ENCODE measurements at regions not wholly inside any gene's neighbourhood (a gene's known extent, or its start where the extent isn't known, plus 50 kb on each side); places are given as distances from the start of the nearest gene placed in this dataset.

- no peaks in the 10 kb centered on the region for H3K36me3 ChIP-seq
- peaks cover 19% of the 10 kb centered on the region for H3K9me3 ChIP-seq (replicated peaks)
- no peak overlapping the region for H3K4me3 ChIP-seq
- H3K27ac ChIP-seq (replicated peaks) = no peak overlapping the region
- H3K4me1 ChIP-seq = peaks cover 27% of the 10 kb centered on the region
- no peak for TF ChIP-seq CTCF (IDR thresholded peaks at IDR 0.05; ENCODE audit: borderline replicate concordance)
- DNase-seq = no peak
- no peaks in the 10 kb centered on the region for H3K27me3 ChIP-seq (ENCODE audit: low read depth)
- intact Hi-C loops (cut with micrococcal nuclease) = no loop called here
These were observed 382.9 kb upstream of the NPVF start for GRCh38 chr7:25611196-25611595.

DNA sequence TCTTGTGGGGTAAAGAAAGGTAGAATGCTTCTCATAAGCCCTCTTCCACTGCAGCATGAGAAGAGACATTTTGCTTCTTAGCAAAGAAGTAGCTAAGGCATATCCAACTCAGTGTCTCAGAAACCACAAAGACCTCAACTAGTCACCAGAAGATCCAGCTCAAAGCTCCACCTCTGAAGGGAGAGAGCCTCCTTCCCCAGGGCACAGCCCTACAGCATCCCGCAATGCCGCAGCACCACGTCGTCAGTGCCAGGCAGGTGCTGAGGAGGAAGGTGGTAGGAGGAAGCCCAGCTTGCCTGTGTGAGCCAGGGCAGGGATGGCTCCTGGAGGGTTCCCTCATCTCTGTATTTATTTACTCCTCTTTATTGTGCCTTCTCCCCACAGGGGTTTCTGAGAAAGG, 385.6 kb upstream of the NPVF start:
- H3K4me3 ChIP-seq = no peak overlapping the region
- peaks cover 41% of the 10 kb centered on the region for H3K4me1 ChIP-seq
- no peaks in the 10 kb centered on the region for H3K27me3 ChIP-seq (ENCODE audit: low read depth)
- no peak for DNase-seq
- intact Hi-C loops (cut with micrococcal nuclease) = no loop called here
- peak overlapping the region; percentile 68 for H3K27ac ChIP-seq (replicated peaks)
- no peaks in the 10 kb centered on the region for H3K36me3 ChIP-seq
- H3K9me3 ChIP-seq (replicated peaks) = peaks cover 19% of the 10 kb centered on the region
- TF ChIP-seq CTCF (IDR thresholded peaks at IDR 0.05; ENCODE audit: borderline replicate concordance) = no peak

- intact Hi-C loops (cut with micrococcal nuclease) = no loop called here
- DNase-seq = no peak
- Histone ChIP-seq H3K27ac (replicated peaks) (peak overlapping the region; percentile 68), H3K27me3 (ENCODE audit: low read depth) (no peaks in the 10 kb centered on the region), H3K4me1 (peaks cover 41% of the 10 kb centered on the region), H3K9me3 (replicated peaks) (peaks cover 19% of the 10 kb centered on the region), H3K36me3 (no peaks in the 10 kb centered on the region), H3K4me3 (no peak overlapping the region)
- TF ChIP-seq CTCF (IDR thresholded peaks at IDR 0.05; ENCODE audit: borderline replicate concordance) = no peak
These were observed 386.1 kb upstream of the NPVF start for GRCh38 chr7:25614415-25614814.

GRCh38 chr7:25615003-25615402, 386.7 kb upstream of the NPVF start:
- intact Hi-C loops (cut with micrococcal nuclease) = no loop called here
- peaks cover 41% of the 10 kb centered on the region for H3K4me1 ChIP-seq

GRCh38 chr7:25615593-25615992, 387.3 kb upstream of the NPVF start:
- intact Hi-C loops (cut with micrococcal nuclease) = no loop called here
- Histone ChIP-seq H3K27me3 (ENCODE audit: low read depth) (no peaks in the 10 kb centered on the region), H3K4me1 (peaks cover 44% of the 10 kb centered on the region), H3K4me3 (no peak overlapping the region), H3K36me3 (no peaks in the 10 kb centered on the region), H3K9me3 (replicated peaks) (peaks cover 19% of the 10 kb centered on the region), H3K27ac (replicated peaks) (peak overlapping the region; percentile 68)
- no peak for TF ChIP-seq CTCF (IDR thresholded peaks at IDR 0.05; ENCODE audit: borderline replicate concordance)
- DNase-seq = no peak

More at GRCh38 chr7:25615003-25615402, 386.7 kb upstream of the NPVF start:
- no peak for TF ChIP-seq CTCF (IDR thresholded peaks at IDR 0.05; ENCODE audit: borderline replicate concordance)
- peak overlapping the region; percentile 68 for H3K27ac ChIP-seq (replicated peaks)
- no peaks in the 10 kb centered on the region for H3K36me3 ChIP-seq
- no peak for DNase-seq
- H3K27me3 ChIP-seq (ENCODE audit: low read depth) = no peaks in the 10 kb centered on the region
- H3K4me3 ChIP-seq = no peak overlapping the region
- peaks cover 19% of the 10 kb centered on the region for H3K9me3 ChIP-seq (replicated peaks)

- H3K36me3 ChIP-seq = no peaks in the 10 kb centered on the region
- intact Hi-C loops (cut with micrococcal nuclease) = no loop called here
These were observed 388.9 kb upstream of the NPVF start for GRCh38 chr7:25617214-25617613.

More at GRCh38 chr7:25617214-25617613, 388.9 kb upstream of the NPVF start:
- Histone ChIP-seq H3K4me1 (peaks cover 49% of the 10 kb centered on the region), H3K27me3 (ENCODE audit: low read depth) (no peaks in the 10 kb centered on the region), H3K9me3 (replicated peaks) (peaks cover 10% of the 10 kb centered on the region), H3K4me3 (no peak overlapping the region), H3K27ac (replicated peaks) (peak overlapping the region; percentile 11)
- no peak for DNase-seq
- TF ChIP-seq CTCF (IDR thresholded peaks at IDR 0.05; ENCODE audit: borderline replicate concordance) = no peak

Measured in left ventricle myocardium inferior (tissue), 1 donor.